ENCODE measurements at regions not wholly inside any gene's neighbourhood (a gene's known extent, or its start where the extent isn't known, plus 50 kb on each side); places are given as distances from the start of the nearest gene placed in this dataset.
"Not testable (repeated sequence)": the region's sequence is repeated elsewhere in the genome, so short reads cannot be mapped to it uniquely, and the experiment has no call there.

- no peak for TF ChIP-seq CTCF (conservative IDR thresholded peaks at IDR 0.05; ENCODE audit: low read depth, low read length)
- no peak for DNase-seq (ENCODE audit: low read depth)
- H3K4me3 ChIP-seq (ENCODE audit: low read length): no peak overlapping the region
Observed at GRCh38 chr4:132809298-132810032, 339.6 kb upstream of the PCDH10 start.

- H3K4me3 ChIP-seq (ENCODE audit: low read length); DNase-seq (ENCODE audit: low read depth): not testable (repeated sequence)
Observed at GRCh38 chr4:132813061-132813460, 336.0 kb upstream of the PCDH10 start.

GRCh38 chr4:132818091-132818490, 331.0 kb upstream of the PCDH10 start:
- no peak for DNase-seq (ENCODE audit: low read depth)
- TF ChIP-seq CTCF (conservative IDR thresholded peaks at IDR 0.05; ENCODE audit: low read depth, low read length): no peak
- no peak overlapping the region for H3K4me3 ChIP-seq (ENCODE audit: low read length)

GRCh38 chr4:132823419-132823818, 325.7 kb upstream of the PCDH10 start:
- TF ChIP-seq CTCF (conservative IDR thresholded peaks at IDR 0.05; ENCODE audit: low read depth, low read length): no peak
- no peak overlapping the region for H3K4me3 ChIP-seq (ENCODE audit: low read length)
- DNase-seq (ENCODE audit: low read depth): no peak

- no peak for TF ChIP-seq CTCF (conservative IDR thresholded peaks at IDR 0.05; ENCODE audit: low read depth, low read length)
- no peak for DNase-seq (ENCODE audit: low read depth)
- no peak overlapping the region for H3K4me3 ChIP-seq (ENCODE audit: low read length)
Observed at GRCh38 chr4:132824761-132825160, 324.3 kb upstream of the PCDH10 start.

GRCh38 chr4:132827522-132827921, 321.6 kb upstream of the PCDH10 start:
- no peak for DNase-seq (ENCODE audit: low read depth)
- no peak for TF ChIP-seq CTCF (conservative IDR thresholded peaks at IDR 0.05; ENCODE audit: low read depth, low read length)
- H3K4me3 ChIP-seq (ENCODE audit: low read length): no peak overlapping the region

- DNase-seq (ENCODE audit: low read depth): no peak
- no peak for TF ChIP-seq CTCF (conservative IDR thresholded peaks at IDR 0.05; ENCODE audit: low read depth, low read length)
- H3K4me3 ChIP-seq (ENCODE audit: low read length): no peak overlapping the region
Observed at GRCh38 chr4:132838244-132838643, 310.9 kb upstream of the PCDH10 start.

Data from retinal pigment epithelial cell (primary cell).